GM18868 (cell line): ENCODE measurements at regions not wholly inside any gene's neighbourhood (a gene's known extent, or its start where the extent isn't known, plus 50 kb on each side); places are given as distances from the start of the nearest gene placed in this dataset.
"Not testable (repeated sequence)": the region's sequence is repeated elsewhere in the genome, so short reads cannot be mapped to it uniquely, and the experiment has no call there.

ENCODE experiments used
- ATAC-seq: cut with Tn5 transposase; IDR thresholded peaks from one replicate; pipeline ENCODE4 v1.9.1; 2021; ENCODE audit warnings: mild to moderate bottlenecking, moderate library complexity; ENCODE audit not compliant: unreplicated experiment

- peak; percentile 73 for ATAC-seq
Observed at GRCh38 chrX:89350024-89350423, 571.7 kb upstream of the TGIF2LX start.

- ATAC-seq: not testable (repeated sequence)
Observed at GRCh38 chrX:89369904-89370303, 551.8 kb upstream of the TGIF2LX start.

- ATAC-seq: not testable (repeated sequence)
Observed at GRCh38 chrX:89393004-89393403, 528.7 kb upstream of the TGIF2LX start.

GRCh38 chrX:89402818-89403217 is 518.9 kb upstream of the TGIF2LX start:
- ATAC-seq: not testable (repeated sequence)

GRCh38 chrX:89405148-89405547 is 516.6 kb upstream of the TGIF2LX start:
- ATAC-seq: not testable (repeated sequence)

GRCh38 chrX:89416930-89417329 is 504.8 kb upstream of the TGIF2LX start:
- not testable (repeated sequence) for ATAC-seq

GRCh38 chrX:89432652-89433231 is 489.0 kb upstream of the TGIF2LX start:
- not testable (repeated sequence) for ATAC-seq
